Islet precursor cell (in vitro differentiated cells): ENCODE measurements at regions not wholly inside any gene's neighbourhood (a gene's known extent, or its start where the extent isn't known, plus 50 kb on each side); places are given as distances from the start of the nearest gene placed in this dataset.

ENCODE experiments used
- DNase-seq: peaks from one replicate; pipeline ENCODE4 v3.0.0-alpha.2; 2018

GRCh38 chr3:30341079-30341478 is 265.3 kb upstream of the TGFBR2 start:
- DNase-seq: no peak

- DNase-seq: no peak
These were observed 264.6 kb upstream of the TGFBR2 start for GRCh38 chr3:30341851-30342250.

- DNase-seq: peak; percentile 75
These were observed 263.9 kb upstream of the TGFBR2 start for GRCh38 chr3:30342318-30343060.

GRCh38 chr3:30343067-30343831 is 263.2 kb upstream of the TGFBR2 start:
- DNase-seq: no peak

GRCh38 chr3:30343861-30344260 is 262.5 kb upstream of the TGFBR2 start:
- no peak for DNase-seq

- no peak for DNase-seq
These were observed 262.1 kb upstream of the TGFBR2 start for GRCh38 chr3:30344288-30344687.

GRCh38 chr3:30346933-30347320 is 259.5 kb upstream of the TGFBR2 start:
- DNase-seq: no peak

GRCh38 chr3:30347679-30348216 is 258.7 kb upstream of the TGFBR2 start:
- DNase-seq: no peak

- DNase-seq: no peak
These were observed 256.9 kb upstream of the TGFBR2 start for GRCh38 chr3:30349507-30349906.

- DNase-seq: no peak
These were observed 256.4 kb upstream of the TGFBR2 start for GRCh38 chr3:30350011-30350410.

- DNase-seq: no peak
These were observed 255.5 kb upstream of the TGFBR2 start for GRCh38 chr3:30350901-30351300.

- DNase-seq: no peak
These were observed 253.7 kb upstream of the TGFBR2 start for GRCh38 chr3:30352410-30353318.

- DNase-seq: no peak
These were observed 252.5 kb upstream of the TGFBR2 start for GRCh38 chr3:30353711-30354467.

- no peak for DNase-seq
These were observed 251.9 kb upstream of the TGFBR2 start for GRCh38 chr3:30354513-30354912.

GRCh38 chr3:30354972-30355371 is 251.4 kb upstream of the TGFBR2 start:
- DNase-seq: no peak

- DNase-seq: no peak
These were observed 250.8 kb upstream of the TGFBR2 start for GRCh38 chr3:30355622-30356021.

- no peak for DNase-seq
These were observed 249.3 kb upstream of the TGFBR2 start for GRCh38 chr3:30356866-30357753.

GRCh38 chr3:30357897-30358296 is 248.5 kb upstream of the TGFBR2 start:
- no peak for DNase-seq

GRCh38 chr3:30358871-30359270 is 247.5 kb upstream of the TGFBR2 start:
- DNase-seq: no peak

GRCh38 chr3:30368978-30369377 is 237.4 kb upstream of the TGFBR2 start:
- no peak for DNase-seq

GRCh38 chr3:30370681-30371271 is 235.6 kb upstream of the TGFBR2 start:
- no peak for DNase-seq
